ENCODE measurements at regions not wholly inside any gene's neighbourhood (a gene's known extent, or its start where the extent isn't known, plus 50 kb on each side); places are given as distances from the start of the nearest gene placed in this dataset.

DNA sequence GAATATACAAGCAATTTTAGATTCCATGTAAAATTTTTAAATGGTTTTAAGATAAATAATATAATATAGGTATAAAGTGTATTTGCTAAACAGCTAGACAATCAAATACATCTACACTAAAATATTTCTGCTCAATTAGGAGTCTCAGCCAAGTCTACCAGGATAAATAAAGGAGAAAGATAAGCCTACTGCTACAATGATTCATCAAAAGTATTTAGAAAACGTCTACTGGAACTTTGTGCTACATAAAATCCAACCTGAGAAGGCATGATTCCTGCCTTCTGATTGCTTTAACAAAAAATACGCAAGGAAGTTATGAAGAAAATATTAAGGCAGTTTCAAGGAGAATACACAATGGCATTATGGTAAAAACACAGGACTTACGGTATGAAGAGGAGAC, 570.6 kb downstream of the EFNA5 start:
- Histone ChIP-seq H3K4me3 (replicated peaks in 1 of 3; ENCODE audit: insufficient read depth in 1 of 3, low read depth in 1 of 3, low read length in 3 of 3) (no peak overlapping the region), H3K36me3 (ENCODE audit: control insufficient read depth in 2 of 2, extremely low read depth in 1 of 2, insufficient read depth in 2 of 2, low read length in 2 of 2) (no peaks in the 10 kb centered on the region), H3K4me1 (ENCODE audit: control insufficient read depth, extremely low read depth, insufficient read depth, low read length) (no peaks in the 10 kb centered on the region), H3K79me2 (ENCODE audit: control insufficient read depth, insufficient read depth, low read length) (no peaks in the 10 kb centered on the region), H3K9me1 (replicated peaks; ENCODE audit: control insufficient read depth, extremely low read depth, insufficient read depth, low read length) (peaks cover 3% of the 10 kb centered on the region), H2AFZ (ENCODE audit: low read depth, low read length) (no peak overlapping the region), H3K4me2 (ENCODE audit: insufficient read depth, low read length) (no peak overlapping the region), H4K20me1 (replicated peaks; ENCODE audit: control insufficient read depth, extremely low read depth, insufficient read depth, low read length) (no peaks in the 10 kb centered on the region), H3K27ac (ENCODE audit: insufficient read depth, low read depth, low read length) (no peak overlapping the region), H3K27me3 (ENCODE audit: control insufficient read depth in 2 of 2, insufficient read depth in 2 of 2, low read length in 2 of 2) (no peaks in the 10 kb centered on the region), H3K9ac (replicated peaks; ENCODE audit: extremely low read depth, insufficient read depth, low read length) (no peak overlapping the region), H3K9me3 (replicated peaks; ENCODE audit: control insufficient read depth, insufficient read depth, low read length) (no peaks in the 10 kb centered on the region)
- CTCF ChIA-PET, result no interaction called here
- BruUV-seq (replicated peaks), result no TSS peak
- intact Hi-C loops (cut with micrococcal nuclease), result loop anchor here (10.0 kb wide), 1 partner anchor 575 kb away; the partner anchor contains the start of gene EFNA5
- FAIRE-seq, result no peak
- dilution Hi-C loops (cut with MboI; ENCODE audit: extremely low pct_ligation_motif_present, low sequenced_read_pairs), result no loop called here
- TF ChIP-seq GATA2 (IDR thresholded peaks at IDR 0.05; ENCODE audit: insufficient read depth, insufficient read length, low read depth, low read length), result no peak
- TF ChIP-seq MYC (IDR thresholded peaks at IDR 0.05; ENCODE audit: low read depth, low read length), result no peak
- TF ChIP-seq EZH2 (IDR thresholded peaks at IDR 0.05; ENCODE audit: borderline replicate concordance, low read depth, low read length, severe bottlenecking), result no peak
- TF ChIP-seq CTCF (IDR thresholded peaks at IDR 0.05; ENCODE audit: extremely low read depth in 1 of 2, insufficient read depth in 1 of 2, low read depth in 1 of 2, low read length in 2 of 2), result no peak
- no peak for TF ChIP-seq POLR2A (IDR thresholded peaks at IDR 0.05; ENCODE audit: low read depth, low read length)
- no peak for TF ChIP-seq FOS (IDR thresholded peaks at IDR 0.05; ENCODE audit: borderline replicate concordance, insufficient read depth, low read length)
- TF ChIP-seq JUN (IDR thresholded peaks at IDR 0.05; ENCODE audit: borderline replicate concordance, insufficient read depth, insufficient read length, low read depth), result no peak
- TF ChIP-seq POLR2AphosphoS5 (IDR thresholded peaks at IDR 0.05; ENCODE audit: insufficient read depth, low read depth, low read length), result no peak
- no peak for TF ChIP-seq MAX (IDR thresholded peaks at IDR 0.05; ENCODE audit: insufficient read depth, insufficient read length)
- POLR2A ChIA-PET, result no interaction called here
- no peak for DNase-seq (ENCODE audit: low read depth, low spot score)

All from endothelial cell of umbilical vein (primary cell).